SU-DHL-6 (cell line): ENCODE measurements at regions not wholly inside any gene's neighbourhood (a gene's known extent, or its start where the extent isn't known, plus 50 kb on each side); places are given as distances from the start of the nearest gene placed in this dataset.
"Not testable (repeated sequence)": the region's sequence is repeated elsewhere in the genome, so short reads cannot be mapped to it uniquely, and the experiment has no call there.

Experiments
- H2AFZ ChIP-seq: fragments of 200-600 bp; sonication (generic); 2 replicates; pipeline ENCODE4 v1.6.1; 2014; ENCODE audit warnings: low read depth, mild to moderate bottlenecking, moderate library complexity, mixed read lengths, antibody characterized with exemption, low read length; ENCODE audit not compliant: severe bottlenecking
- H3F3A ChIP-seq: fragments of 200-600 bp; shearing (Covaris generic); 2 replicates; pipeline ENCODE4 v1.6.0; 2016; ENCODE audit warnings: antibody characterized with exemption, mild to moderate bottlenecking; ENCODE audit not compliant: insufficient read depth
- H3K27ac ChIP-seq: fragments of 200-600 bp; sonication (generic); 2 replicates; pipeline ENCODE4 v1.5.1; 2016; ENCODE audit warnings: low read depth, mild to moderate bottlenecking, low read length, moderate library complexity, mixed read lengths
- H3K27me3 ChIP-seq: fragments of 200-600 bp; sonication (generic), shearing (Covaris generic); 2 replicates; pipeline ENCODE4 v1.6.0; 2014; ENCODE audit warnings: mild to moderate bottlenecking, low read length
- H3K36me3 ChIP-seq: fragments of 200-600 bp; sonication (generic); 2 replicates; pipeline ENCODE4 v1.6.1; 2014; ENCODE audit warnings: mild to moderate bottlenecking, low read length, mixed read lengths
- H3K4me2 ChIP-seq: fragments of 300-600, 200-600 bp; shearing (Covaris generic), sonication (generic); 2 replicates; pipeline ENCODE4 v1.6.0; 2014; ENCODE audit warnings: low read length, low read depth, mild to moderate bottlenecking; ENCODE audit not compliant: poor library complexity, severe bottlenecking
- H3K4me3 ChIP-seq: fragments of 200-600 bp; sonication (generic); 2 replicates; pipeline ENCODE4 v1.5.1; 2014; ENCODE audit warnings: antibody characterized with exemption, low read length, mild to moderate bottlenecking, mixed read lengths; ENCODE audit not compliant: insufficient read depth, poor library complexity, severe bottlenecking
- H3K79me2 ChIP-seq: fragments of 200-600 bp; sonication (generic); 2 replicates; pipeline ENCODE4 v1.6.1; 2014; ENCODE audit warnings: mild to moderate bottlenecking, low read length, moderate library complexity; ENCODE audit not compliant: insufficient read depth
- H3K9ac ChIP-seq: fragments of 200-600 bp; sonication (generic); 2 replicates; pipeline ENCODE4 v1.7.0; 2014; ENCODE audit warnings: mild to moderate bottlenecking, low read length
- H3K9me2 ChIP-seq: fragments of 200-600 bp; sonication (generic); replicated peaks from 2 replicates; pipeline ENCODE4 v1.6.1; 2014; ENCODE audit warnings: low read length; ENCODE audit not compliant: insufficient read depth
- H3K9me3 ChIP-seq: fragments of 200-600 bp; sonication (generic); 2 replicates; pipeline ENCODE4 v1.6.1; 2014; ENCODE audit warnings: low read length, mixed read lengths; ENCODE audit not compliant: insufficient read depth
- H4K20me1 ChIP-seq: fragments of 200-600 bp; sonication (generic); 2 replicates; pipeline ENCODE4 v1.6.1; 2014; ENCODE audit warnings: low read depth, mild to moderate bottlenecking, antibody characterized with exemption, low read length, moderate library complexity, mixed read lengths
- EZH2phosphoT487 ChIP-seq: fragments of 200-600 bp; sonication (generic), shearing (Covaris generic); conservative IDR thresholded peaks from 2 replicates; pipeline ENCODE4 v1.6.1; 2018; ENCODE audit warnings: mild to moderate bottlenecking, antibody characterized with exemption, low read length, moderate library complexity, mixed read lengths
- TF ChIP-seq, protein P1 (sequence below): fragments of 200-600 bp; sonication (generic); IDR thresholded peaks from one replicate; pipeline ENCODE4 v1.5.1; 2017; ENCODE audit warnings: antibody characterized with exemption, mild to moderate bottlenecking, low read length, moderate library complexity; ENCODE audit not compliant: insufficient read depth, poor library complexity, severe bottlenecking

DNA sequence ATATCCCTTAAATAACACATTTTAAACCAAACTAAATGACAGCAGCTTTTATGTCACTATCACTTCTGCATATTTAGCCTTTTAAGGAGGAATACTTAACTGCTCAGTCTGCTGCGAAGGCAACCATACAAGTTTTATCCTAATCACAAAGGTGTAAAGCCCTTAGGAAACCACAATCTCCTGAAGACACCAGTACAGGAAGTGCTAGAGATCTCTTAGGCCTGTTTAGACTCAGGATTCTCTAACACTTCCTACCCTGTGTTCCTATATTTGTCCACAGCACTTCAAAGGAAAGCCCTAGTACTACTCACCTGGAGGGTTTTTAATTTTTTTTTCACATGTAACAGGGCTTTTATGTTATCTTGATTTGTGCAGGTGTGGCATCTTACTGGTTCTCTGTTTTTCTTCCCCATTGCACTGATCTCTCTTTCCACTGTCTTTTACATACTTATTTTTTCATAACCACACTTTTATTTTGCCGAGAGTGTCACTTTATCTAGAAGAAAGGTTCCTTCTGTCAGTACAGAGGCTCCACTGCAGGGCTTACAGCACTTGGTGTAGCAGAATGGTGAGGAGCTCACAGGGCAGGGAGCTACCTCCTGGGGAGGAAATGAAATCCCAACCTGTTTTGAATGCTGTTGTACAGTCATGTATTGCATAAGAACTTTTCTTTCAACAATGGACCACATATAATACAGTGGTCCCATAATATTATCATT lies 1060.6 kb upstream of the ACO1 start:
- H3K4me3 ChIP-seq = no peak overlapping the region
- H3K27me3 ChIP-seq = no peaks in the 10 kb centered on the region
- no peak overlapping the region for H3K27ac ChIP-seq
- no peaks in the 10 kb centered on the region for H3K9me3 ChIP-seq
- H3K4me2 ChIP-seq = no peak overlapping the region
- H3K9ac ChIP-seq = no peak overlapping the region
- no peak for TF ChIP-seq EZH2phosphoT487
- TF ChIP-seq, protein P1, sequence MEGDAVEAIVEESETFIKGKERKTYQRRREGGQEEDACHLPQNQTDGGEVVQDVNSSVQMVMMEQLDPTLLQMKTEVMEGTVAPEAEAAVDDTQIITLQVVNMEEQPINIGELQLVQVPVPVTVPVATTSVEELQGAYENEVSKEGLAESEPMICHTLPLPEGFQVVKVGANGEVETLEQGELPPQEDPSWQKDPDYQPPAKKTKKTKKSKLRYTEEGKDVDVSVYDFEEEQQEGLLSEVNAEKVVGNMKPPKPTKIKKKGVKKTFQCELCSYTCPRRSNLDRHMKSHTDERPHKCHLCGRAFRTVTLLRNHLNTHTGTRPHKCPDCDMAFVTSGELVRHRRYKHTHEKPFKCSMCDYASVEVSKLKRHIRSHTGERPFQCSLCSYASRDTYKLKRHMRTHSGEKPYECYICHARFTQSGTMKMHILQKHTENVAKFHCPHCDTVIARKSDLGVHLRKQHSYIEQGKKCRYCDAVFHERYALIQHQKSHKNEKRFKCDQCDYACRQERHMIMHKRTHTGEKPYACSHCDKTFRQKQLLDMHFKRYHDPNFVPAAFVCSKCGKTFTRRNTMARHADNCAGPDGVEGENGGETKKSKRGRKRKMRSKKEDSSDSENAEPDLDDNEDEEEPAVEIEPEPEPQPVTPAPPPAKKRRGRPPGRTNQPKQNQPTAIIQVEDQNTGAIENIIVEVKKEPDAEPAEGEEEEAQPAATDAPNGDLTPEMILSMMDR = no peak
- no peak overlapping the region for H2AFZ ChIP-seq
- H3K36me3 ChIP-seq = no peaks in the 10 kb centered on the region
- no peaks in the 10 kb centered on the region for H3K9me2 ChIP-seq
- H4K20me1 ChIP-seq = no peaks in the 10 kb centered on the region
- no peaks in the 10 kb centered on the region for H3F3A ChIP-seq
- H3K79me2 ChIP-seq = no peaks in the 10 kb centered on the region

DNA sequence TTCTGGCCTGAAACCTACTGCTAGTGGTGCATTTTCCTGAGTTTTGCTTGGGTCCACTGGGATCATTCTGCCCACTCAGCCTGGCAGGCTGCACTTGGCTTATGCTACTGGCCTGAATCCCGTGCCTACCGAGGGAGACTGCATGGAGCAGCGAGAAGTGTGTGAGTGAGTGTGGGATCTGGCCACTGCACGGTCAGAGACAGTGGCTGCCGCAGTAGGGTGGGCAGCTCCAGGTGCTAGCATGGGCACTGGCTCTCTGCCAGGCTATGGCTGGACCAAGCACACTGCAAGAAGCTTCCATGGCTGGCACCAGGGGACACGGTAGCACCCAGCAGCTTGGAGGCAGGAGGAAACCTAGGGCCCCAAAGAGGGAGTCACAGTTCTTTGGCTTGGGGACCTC lies 1058.7 kb upstream of the ACO1 start:
- Histone ChIP-seq H3F3A (no peaks in the 10 kb centered on the region), H3K4me3 (no peak overlapping the region), H3K9me2 (no peaks in the 10 kb centered on the region), H3K79me2 (no peaks in the 10 kb centered on the region), H3K9me3 (no peaks in the 10 kb centered on the region), H2AFZ (no peak overlapping the region), H3K36me3 (no peaks in the 10 kb centered on the region), H3K9ac (no peak overlapping the region), H4K20me1 (no peaks in the 10 kb centered on the region), H3K27ac (no peak overlapping the region), H3K27me3 (no peaks in the 10 kb centered on the region), H3K4me2 (no peak overlapping the region)
- TF ChIP-seq, protein P1 = no peak
- TF ChIP-seq EZH2phosphoT487 = no peak

DNA sequence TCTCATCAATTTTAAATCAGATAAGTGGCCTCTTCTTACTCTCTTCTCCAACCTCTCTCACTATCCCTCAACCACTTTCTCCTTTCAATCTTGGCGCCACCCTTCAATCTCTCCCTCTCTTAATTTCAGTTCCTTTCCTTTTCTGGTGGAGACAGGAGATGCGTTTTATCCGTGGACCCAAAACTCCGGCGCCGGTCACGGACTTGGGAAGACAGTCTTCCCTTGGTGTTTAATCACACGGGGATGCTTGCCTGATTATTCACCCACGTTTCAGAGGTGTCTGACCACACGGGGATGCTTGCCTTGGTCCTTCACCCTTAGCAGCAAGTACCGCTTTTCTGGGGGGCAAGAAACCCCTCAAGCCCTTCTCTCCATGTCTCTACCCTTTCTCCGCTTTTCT lies 1057.6 kb upstream of the ACO1 start:
- not testable (repeated sequence) for H3K27me3 ChIP-seq, H3K4me3 ChIP-seq, H3K9me2 ChIP-seq, H3K36me3 ChIP-seq, H3K9ac ChIP-seq, H3K79me2 ChIP-seq, H3K9me3 ChIP-seq, H2AFZ ChIP-seq, H3K27ac ChIP-seq, H3K4me2 ChIP-seq, H4K20me1 ChIP-seq, H3F3A ChIP-seq

DNA sequence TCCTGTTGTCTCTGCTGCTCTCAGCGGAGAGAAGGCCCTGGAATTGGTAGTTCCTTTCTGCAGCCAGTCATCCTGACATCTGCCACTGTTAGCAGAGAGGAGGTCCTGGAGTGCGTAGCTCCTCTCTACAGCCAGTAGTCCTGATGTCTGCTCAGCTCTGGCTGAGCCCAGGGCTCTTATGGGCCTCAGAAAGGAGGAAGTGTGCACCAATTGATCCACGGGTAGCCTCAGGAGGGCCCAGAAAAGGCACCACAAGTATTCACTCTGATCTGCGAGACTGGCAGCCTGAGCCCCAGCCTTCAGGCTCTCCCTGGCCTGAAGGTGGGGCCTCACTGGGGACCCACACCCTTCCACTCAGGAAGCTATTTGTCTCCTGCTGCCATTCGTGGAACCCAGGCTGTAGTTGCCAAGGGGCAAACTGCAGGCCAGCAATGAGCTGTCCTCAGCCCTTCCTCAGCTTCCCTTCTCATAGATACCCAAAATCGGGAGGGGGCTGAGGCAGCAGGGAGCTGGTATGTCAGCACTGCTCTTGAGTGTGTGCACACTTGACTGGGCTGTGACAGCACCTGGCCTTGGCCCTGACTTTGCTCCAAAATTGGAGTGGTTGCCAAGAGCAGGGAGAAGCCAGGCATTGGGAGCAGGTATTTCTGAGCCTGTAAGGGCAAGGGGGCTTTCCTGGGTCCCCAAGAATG lies 1049.5 kb upstream of the ACO1 start:
- Histone ChIP-seq H4K20me1 (no peaks in the 10 kb centered on the region), H3K9me3 (no peaks in the 10 kb centered on the region), H3F3A (no peaks in the 10 kb centered on the region), H3K4me2 (no peak overlapping the region), H3K4me3 (no peak overlapping the region), H3K36me3 (no peaks in the 10 kb centered on the region), H2AFZ (no peak overlapping the region), H3K9ac (no peak overlapping the region), H3K79me2 (no peaks in the 10 kb centered on the region), H3K27ac (no peak overlapping the region), H3K9me2 (no peaks in the 10 kb centered on the region), H3K27me3 (no peaks in the 10 kb centered on the region)
- TF ChIP-seq EZH2phosphoT487 = no peak
- TF ChIP-seq, protein P1 = no peak
